ENCODE measurements at regions not wholly inside any gene's neighbourhood (a gene's known extent, or its start where the extent isn't known, plus 50 kb on each side); places are given as distances from the start of the nearest gene placed in this dataset.

DNA sequence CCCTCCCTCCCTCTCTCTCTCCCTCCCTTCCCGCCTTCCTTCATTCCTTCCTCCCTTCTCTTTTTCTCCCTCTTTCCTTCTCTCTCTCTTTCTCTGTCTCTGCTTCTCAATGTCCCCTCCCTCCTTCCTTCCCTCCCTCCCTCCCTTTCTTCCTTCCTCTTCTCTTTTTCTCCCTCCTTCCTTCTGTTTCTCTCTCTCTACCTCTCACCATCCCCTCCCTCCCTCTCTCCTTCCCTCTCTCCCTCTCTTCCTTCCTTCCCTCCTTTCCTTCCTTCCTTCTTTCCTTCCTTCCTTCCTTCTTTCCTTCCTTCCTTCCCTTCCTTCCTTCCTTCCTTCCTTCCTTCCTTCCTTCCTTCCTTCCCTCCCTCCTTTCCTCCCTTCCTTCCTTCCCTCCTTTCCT, 504.6 kb downstream of the EPHA3 start:
- Mint-ChIP-seq H3K27me3 (no peaks in the 10 kb centered on the region), H3K4me3 (no peak overlapping the region), H3K9me3 (peaks cover 7% of the 10 kb centered on the region in 2 donors), H3K4me1 (no peaks in the 10 kb centered on the region), H3K27ac (no peak overlapping the region)
- ATAC-seq (no peak), DNase-seq (no peak)

- H3K4me1 Mint-ChIP-seq: no peaks in the 10 kb centered on the region
- no peak overlapping the region for H3K27ac Mint-ChIP-seq
- H3K4me3 Mint-ChIP-seq: no peak overlapping the region
- peaks cover 7 to 10% of the 10 kb centered on the region in 2 donors for H3K9me3 Mint-ChIP-seq
- DNase-seq (no peak), ATAC-seq (no peak)
- H3K27me3 Mint-ChIP-seq: no peaks in the 10 kb centered on the region
Observed at GRCh38 chr3:89613241-89613640, 505.8 kb downstream of the EPHA3 start.

GRCh38 chr3:89617706-89618105, 510.3 kb downstream of the EPHA3 start:
- Mint-ChIP-seq H3K9me3 (peaks cover 7 to 16% of the 10 kb centered on the region in 2 donors), H3K27me3 (no peaks in the 10 kb centered on the region), H3K4me1 (no peaks in the 10 kb centered on the region), H3K27ac (no peak overlapping the region), H3K4me3 (no peak overlapping the region)
- DNase-seq: no peak
- ATAC-seq: no peak

GRCh38 chr3:89619263-89619662, 511.8 kb downstream of the EPHA3 start:
- Mint-ChIP-seq H3K9me3 (peaks cover 2 to 13% of the 10 kb centered on the region in 2 donors), H3K27me3 (no peaks in the 10 kb centered on the region), H3K4me1 (no peaks in the 10 kb centered on the region), H3K27ac (no peak overlapping the region), H3K4me3 (no peak overlapping the region)
- no peak for DNase-seq
- ATAC-seq: no peak

GRCh38 chr3:89622063-89622700, 514.8 kb downstream of the EPHA3 start:
- Mint-ChIP-seq H3K27ac (no peak overlapping the region), H3K4me3 (no peak overlapping the region), H3K4me1 (no peaks in the 10 kb centered on the region), H3K27me3 (no peaks in the 10 kb centered on the region), H3K9me3 (peaks cover 0 to 7% of the 10 kb centered on the region in 2 donors)
- ATAC-seq: no peak
- no peak for DNase-seq

DNA sequence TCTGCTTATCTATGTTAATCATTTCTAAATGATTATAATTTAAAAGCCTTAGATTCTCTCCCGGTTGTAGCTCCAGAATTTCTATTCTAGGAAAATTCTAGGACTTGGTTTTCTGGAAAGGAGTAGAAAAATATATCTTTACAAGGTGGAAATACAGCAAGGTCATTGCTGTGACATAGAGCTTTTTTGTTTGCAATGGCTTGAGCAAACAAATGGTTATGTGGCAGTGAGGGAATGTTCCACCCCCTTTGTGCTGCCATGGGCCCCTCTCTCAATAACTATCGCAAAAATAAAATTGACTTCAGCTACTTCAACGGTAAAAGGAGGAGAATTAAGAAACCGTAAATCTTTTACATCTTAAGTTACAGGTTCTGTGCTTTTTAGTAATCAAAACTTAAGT, 517.1 kb downstream of the EPHA3 start:
- DNase-seq (no peak), ATAC-seq (no peak)
- Mint-ChIP-seq H3K27ac (no peak overlapping the region), H3K4me3 (no peak overlapping the region), H3K4me1 (no peaks in the 10 kb centered on the region), H3K27me3 (no peaks in the 10 kb centered on the region), H3K9me3 (peaks cover 6 to 12% of the 10 kb centered on the region in 2 donors)

DNA sequence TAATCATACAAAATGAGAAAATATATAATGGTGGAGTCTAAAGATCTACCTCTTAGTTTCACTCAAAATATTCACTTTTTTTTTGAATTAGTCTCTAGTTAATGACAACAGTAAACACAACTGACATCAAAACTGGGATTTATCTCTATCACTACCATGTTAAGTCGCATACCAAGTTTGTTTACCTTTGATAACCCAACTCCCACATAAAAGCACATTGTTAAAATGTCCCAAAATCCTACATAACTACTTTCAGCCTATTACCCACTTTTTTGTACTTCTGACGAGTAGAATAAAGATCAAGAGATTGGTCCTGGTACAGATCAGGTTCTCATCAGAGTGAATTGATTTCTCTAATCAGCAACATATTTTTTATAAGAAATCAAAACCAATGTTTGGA, 518.5 kb downstream of the EPHA3 start:
- H3K4me3 Mint-ChIP-seq: no peak overlapping the region
- H3K9me3 Mint-ChIP-seq: peaks cover 5 to 14% of the 10 kb centered on the region in 2 donors
- ATAC-seq (no peak), DNase-seq (no peak)
- H3K4me1 Mint-ChIP-seq: no peaks in the 10 kb centered on the region
- H3K27ac Mint-ChIP-seq: no peak overlapping the region
- H3K27me3 Mint-ChIP-seq: no peaks in the 10 kb centered on the region

DNA sequence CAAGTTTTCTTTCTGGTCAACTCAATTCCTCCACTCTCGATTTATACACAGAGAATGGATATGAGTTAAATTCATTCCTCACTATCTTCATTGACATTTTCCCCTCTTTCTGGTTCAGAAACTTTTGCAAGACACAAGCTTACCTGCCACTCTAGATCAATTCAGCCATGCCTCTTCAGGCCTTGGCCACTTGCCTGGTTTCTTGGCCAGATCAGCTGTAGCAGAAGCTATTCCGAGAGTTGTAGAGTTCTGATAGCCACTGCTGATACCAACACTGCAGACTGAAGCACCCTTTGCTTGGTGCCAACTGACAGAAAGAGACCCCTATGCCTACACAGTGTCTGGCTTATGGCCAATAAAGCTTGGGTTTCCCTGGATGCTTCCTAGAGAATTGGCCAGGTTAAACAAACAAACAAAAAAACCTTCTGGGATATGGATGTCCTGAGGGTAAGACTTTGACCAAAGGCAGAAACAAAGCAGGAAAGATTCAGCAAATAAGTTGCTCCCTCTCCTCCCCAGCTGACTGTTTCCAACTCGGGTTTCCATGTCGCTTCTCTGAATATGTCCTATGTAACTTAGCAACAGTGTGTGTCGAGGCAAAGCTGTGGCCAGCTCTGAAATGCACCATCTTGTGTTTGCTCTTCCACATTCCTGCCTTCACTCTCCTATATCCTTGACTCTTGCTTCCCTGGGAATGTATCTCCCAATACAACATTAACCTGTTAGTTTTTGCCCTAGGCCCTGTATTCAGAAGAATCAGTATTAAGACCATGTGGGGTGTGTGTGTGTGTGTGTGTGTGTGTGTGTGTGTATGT, 521.6 kb downstream of the EPHA3 start:
- H3K4me1 Mint-ChIP-seq: no peaks in the 10 kb centered on the region
- H3K27ac Mint-ChIP-seq: no peak overlapping the region
- H3K4me3 Mint-ChIP-seq: no peak overlapping the region
- no peak for DNase-seq
- no peaks in the 10 kb centered on the region for H3K27me3 Mint-ChIP-seq
- ATAC-seq: no peak
- peaks cover 6 to 21% of the 10 kb centered on the region in 2 donors for H3K9me3 Mint-ChIP-seq

DNA sequence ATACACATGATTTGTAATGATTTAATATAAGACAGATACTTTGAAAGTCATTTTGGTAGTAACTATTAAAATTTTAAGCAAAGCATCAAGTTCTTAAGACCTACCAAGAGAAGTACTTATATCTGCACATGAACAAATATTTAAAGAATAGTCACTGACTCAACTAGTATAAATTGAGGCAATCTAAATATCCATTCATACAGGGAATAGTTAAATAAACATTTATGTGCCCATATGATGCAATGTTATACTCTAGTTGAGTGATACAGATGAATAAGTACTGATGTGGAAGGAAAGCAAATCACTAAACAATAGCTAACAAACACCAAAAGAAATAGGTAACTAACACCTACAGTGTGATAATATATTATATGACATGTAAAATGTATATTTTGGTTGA, 527.7 kb downstream of the EPHA3 start:
- H3K9me3 Mint-ChIP-seq: peaks cover 12 to 19% of the 10 kb centered on the region in 2 donors
- H3K27ac Mint-ChIP-seq: no peak overlapping the region
- H3K27me3 Mint-ChIP-seq: no peaks in the 10 kb centered on the region
- no peak overlapping the region for H3K4me3 Mint-ChIP-seq
- H3K4me1 Mint-ChIP-seq: no peaks in the 10 kb centered on the region
- ATAC-seq: no peak
- no peak for DNase-seq

DNA sequence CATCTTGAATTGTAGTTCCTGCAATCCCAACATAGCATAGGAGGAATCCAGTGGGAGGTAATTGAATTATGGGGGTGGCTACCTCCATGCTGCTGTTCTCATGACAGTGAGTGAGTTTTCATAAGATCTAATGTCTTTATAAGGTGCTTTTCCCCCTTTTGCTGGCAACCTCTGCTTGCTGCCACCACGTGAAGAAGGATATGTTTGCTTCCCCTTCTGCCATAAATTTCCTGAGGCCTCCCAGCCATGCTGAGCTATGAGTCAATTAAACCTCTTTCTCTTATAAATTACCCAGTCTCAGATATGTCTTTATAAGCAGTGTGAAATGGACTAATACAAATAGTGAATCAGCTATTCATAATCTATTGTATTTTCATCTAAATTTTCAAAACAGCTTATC, 537.3 kb downstream of the EPHA3 start:
- H3K4me1 Mint-ChIP-seq: no peaks in the 10 kb centered on the region
- H3K27ac Mint-ChIP-seq: no peak overlapping the region
- no peak overlapping the region for H3K4me3 Mint-ChIP-seq
- DNase-seq (no peak), ATAC-seq (no peak)
- peaks cover 6 to 14% of the 10 kb centered on the region in 2 donors for H3K9me3 Mint-ChIP-seq
- H3K27me3 Mint-ChIP-seq: no peaks in the 10 kb centered on the region

- Mint-ChIP-seq H3K27ac (no peak overlapping the region), H3K27me3 (no peaks in the 10 kb centered on the region), H3K4me1 (no peaks in the 10 kb centered on the region), H3K9me3 (peaks cover 8 to 15% of the 10 kb centered on the region in 2 donors), H3K4me3 (no peak overlapping the region)
- DNase-seq (no peak), ATAC-seq (no peak)
Observed at GRCh38 chr3:89649431-89649830, 542.0 kb downstream of the EPHA3 start.

GRCh38 chr3:89654031-89654430, 546.6 kb downstream of the EPHA3 start:
- H3K27ac Mint-ChIP-seq: no peak overlapping the region
- DNase-seq (no peak), ATAC-seq (no peak)
- no peaks in the 10 kb centered on the region for H3K4me1 Mint-ChIP-seq
- H3K4me3 Mint-ChIP-seq: no peak overlapping the region
- peaks cover 26 to 28% of the 10 kb centered on the region in 2 donors for H3K9me3 Mint-ChIP-seq
- H3K27me3 Mint-ChIP-seq: no peaks in the 10 kb centered on the region

GRCh38 chr3:89656388-89656787, 549.0 kb downstream of the EPHA3 start:
- Mint-ChIP-seq H3K4me1 (no peaks in the 10 kb centered on the region), H3K4me3 (no peak overlapping the region), H3K27ac (no peak overlapping the region), H3K9me3 (peaks cover 21 to 28% of the 10 kb centered on the region in 2 donors), H3K27me3 (no peaks in the 10 kb centered on the region)
- no peak for DNase-seq
- no peak for ATAC-seq

GRCh38 chr3:89679686-89680085, 572.3 kb downstream of the EPHA3 start:
- peaks cover 12 to 14% of the 10 kb centered on the region in 2 donors for H3K9me3 Mint-ChIP-seq
- H3K4me1 Mint-ChIP-seq: no peaks in the 10 kb centered on the region
- H3K27ac Mint-ChIP-seq: no peak overlapping the region
- no peak overlapping the region for H3K4me3 Mint-ChIP-seq
- no peak for ATAC-seq
- H3K27me3 Mint-ChIP-seq: no peaks in the 10 kb centered on the region
- no peak for DNase-seq

GRCh38 chr3:89682556-89682955, 575.1 kb downstream of the EPHA3 start:
- H3K4me3 Mint-ChIP-seq: no peak overlapping the region
- DNase-seq (no peak), ATAC-seq (no peak)
- no peak overlapping the region for H3K27ac Mint-ChIP-seq
- H3K4me1 Mint-ChIP-seq: no peaks in the 10 kb centered on the region
- H3K27me3 Mint-ChIP-seq: no peaks in the 10 kb centered on the region
- peaks cover 12 to 16% of the 10 kb centered on the region in 2 donors for H3K9me3 Mint-ChIP-seq

DNA sequence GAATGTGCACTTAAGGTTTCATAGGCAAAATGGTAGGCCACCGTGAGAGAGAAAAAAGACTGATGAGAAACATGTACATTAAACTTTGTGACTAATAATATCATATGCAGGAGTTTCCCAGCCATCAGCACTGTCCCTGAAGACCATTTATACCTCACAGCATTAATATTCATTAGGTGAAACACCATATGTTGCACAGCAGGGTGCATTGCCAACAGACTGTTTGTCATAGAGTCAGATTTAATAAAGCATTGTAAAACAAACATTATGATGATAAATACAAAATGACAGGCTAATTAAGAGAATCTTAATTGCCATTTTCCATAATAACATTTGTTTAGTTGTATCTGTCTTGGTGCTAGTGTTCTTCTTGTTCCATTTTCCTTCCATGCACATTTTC, 578.3 kb downstream of the EPHA3 start:
- DNase-seq: no peak
- Mint-ChIP-seq H3K27me3 (no peaks in the 10 kb centered on the region), H3K4me1 (no peaks in the 10 kb centered on the region), H3K9me3 (peaks cover 0 to 8% of the 10 kb centered on the region in 2 donors), H3K27ac (no peak overlapping the region), H3K4me3 (no peak overlapping the region)
- ATAC-seq: no peak
